Medulla oblongata (tissue), 1 donor: ENCODE measurements at regions not wholly inside any gene's neighbourhood (a gene's known extent, or its start where the extent isn't known, plus 50 kb on each side); places are given as distances from the start of the nearest gene placed in this dataset.
"Not testable (repeated sequence)": the region's sequence is repeated elsewhere in the genome, so short reads cannot be mapped to it uniquely, and the experiment has no call there.

Experiments
- DNase-seq: peaks from one replicate; pipeline ENCODE4 v3.0.0-alpha.2; 2015; ENCODE audit errors: extremely low spot score

- DNase-seq: no peak
These were observed 1361.3 kb downstream of the UQCRFS1 start for GRCh38 chr19:27851543-27852060.

DNA sequence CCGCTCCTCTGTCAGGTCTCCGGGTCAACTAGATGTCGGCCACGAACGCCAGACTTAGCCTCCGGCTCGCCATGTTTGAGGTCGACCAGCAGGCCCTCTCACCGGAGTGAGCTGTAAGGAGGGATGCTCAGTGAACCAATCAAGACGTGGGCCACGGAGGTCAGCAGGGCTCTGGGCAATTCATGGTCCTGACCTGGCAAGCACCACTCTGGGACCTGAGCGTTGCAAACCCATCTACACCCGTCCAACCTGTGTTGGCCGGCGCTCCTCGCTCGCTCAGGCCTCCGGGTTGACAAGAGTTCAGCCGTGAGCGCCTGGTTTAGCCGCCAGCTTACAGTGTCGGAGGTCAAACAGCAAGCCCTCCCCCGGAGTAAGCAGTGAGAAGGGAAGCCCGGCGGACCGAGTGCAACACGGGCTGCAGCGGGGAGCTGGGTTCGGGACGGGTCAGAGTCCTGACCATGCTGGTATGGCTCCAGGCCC is 1361.9 kb downstream of the UQCRFS1 start:
- DNase-seq: no peak

- no peak for DNase-seq
These were observed 1366.0 kb downstream of the UQCRFS1 start for GRCh38 chr19:27846944-27847343.

DNA sequence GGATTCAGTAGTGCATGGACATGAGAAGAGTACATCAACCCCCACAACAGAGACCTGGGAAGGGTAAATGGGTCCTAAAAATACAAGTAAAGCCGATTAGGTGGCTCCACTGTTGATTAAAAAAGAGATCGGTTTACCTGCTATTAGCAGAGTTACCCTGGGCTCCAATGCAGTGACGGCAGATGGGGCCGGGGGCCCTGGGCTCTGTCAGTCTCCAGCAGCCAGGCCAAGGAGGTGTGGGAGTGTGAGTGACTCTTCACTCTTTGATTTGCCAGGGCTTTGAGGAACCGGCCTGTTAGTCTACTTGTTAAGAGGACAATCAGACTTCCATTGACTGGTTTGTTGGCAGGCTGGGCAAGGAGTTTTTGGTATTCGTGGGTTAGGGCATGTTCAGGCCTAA is 1368.7 kb downstream of the UQCRFS1 start:
- no peak for DNase-seq

GRCh38 chr19:27843861-27844260 is 1369.1 kb downstream of the UQCRFS1 start:
- no peak for DNase-seq

- no peak for DNase-seq
These were observed 1379.9 kb downstream of the UQCRFS1 start for GRCh38 chr19:27833031-27833430.

- DNase-seq: no peak
These were observed 1384.1 kb downstream of the UQCRFS1 start for GRCh38 chr19:27828829-27829228.

DNA sequence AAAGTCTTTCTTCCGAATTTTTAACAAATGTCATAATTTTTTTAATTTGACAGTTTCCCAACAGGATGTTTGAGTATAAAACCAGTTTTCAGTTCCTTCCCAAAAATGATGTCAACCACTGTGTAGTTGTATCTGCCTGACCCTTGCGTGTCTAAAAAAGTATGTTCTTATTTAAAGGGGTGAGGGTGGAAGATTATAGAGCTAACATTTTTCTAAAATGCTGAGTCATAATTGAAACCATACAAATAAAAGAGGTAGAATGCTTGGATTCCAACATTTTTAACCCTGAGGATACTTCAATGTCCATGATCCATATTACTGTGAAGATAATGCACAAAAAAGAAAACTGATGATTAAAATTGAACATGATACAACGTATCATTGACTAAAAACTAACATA is 1388.8 kb downstream of the UQCRFS1 start:
- no peak for DNase-seq

- DNase-seq: no peak
These were observed 1390.6 kb downstream of the UQCRFS1 start for GRCh38 chr19:27822336-27822735.

DNA sequence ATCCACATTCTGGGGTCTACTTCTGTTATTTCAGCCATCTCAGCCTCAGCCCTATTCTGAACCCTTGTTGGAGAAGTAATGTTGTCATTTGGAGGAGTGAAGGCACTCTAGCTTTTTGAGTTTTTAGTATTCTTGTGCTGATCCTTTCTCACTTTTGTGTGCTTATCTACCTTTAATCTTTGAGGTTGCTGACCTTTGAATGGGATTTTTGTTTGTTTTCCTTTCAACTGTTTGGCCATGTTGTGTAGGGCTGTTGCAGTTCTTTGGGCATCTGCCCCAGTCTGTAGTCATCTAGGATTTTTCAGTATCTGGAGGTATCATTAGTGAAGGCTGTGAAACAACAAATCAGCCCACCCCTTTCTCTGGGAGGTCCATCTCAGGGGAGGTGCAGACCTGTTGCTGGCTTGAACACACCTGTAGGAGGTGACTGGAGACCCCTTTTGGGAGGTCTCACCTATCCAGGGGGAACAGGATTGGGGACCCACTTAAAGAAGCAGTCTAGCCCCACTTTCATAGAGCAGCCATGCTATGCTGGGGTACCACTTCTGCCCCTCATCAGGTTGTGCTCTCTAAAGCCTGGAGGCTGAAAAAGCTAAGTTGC is 1391.4 kb downstream of the UQCRFS1 start:
- no peak for DNase-seq

DNA sequence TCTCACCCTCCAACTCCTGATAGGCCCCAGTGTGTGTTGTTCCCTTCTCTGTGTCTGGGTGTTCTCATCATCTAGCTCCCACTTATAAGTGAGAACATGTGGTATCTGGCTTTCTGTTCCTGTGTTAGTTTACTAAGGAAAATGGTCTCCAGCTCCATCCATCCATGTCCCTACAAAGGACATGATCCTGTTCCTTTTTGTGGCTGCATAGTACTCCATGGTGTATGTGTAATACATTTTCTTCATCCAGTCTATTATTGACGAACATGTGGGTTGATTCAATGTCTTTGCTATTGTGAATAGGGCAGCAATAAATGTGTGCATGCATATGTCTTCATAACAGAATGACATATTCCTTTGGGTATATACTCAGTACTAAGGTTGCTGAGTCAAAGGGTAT is 1397.0 kb downstream of the UQCRFS1 start:
- DNase-seq: no peak

- not testable (repeated sequence) for DNase-seq
These were observed 1398.1 kb downstream of the UQCRFS1 start for GRCh38 chr19:27814834-27815233.

GRCh38 chr19:27814274-27814673 is 1398.7 kb downstream of the UQCRFS1 start:
- DNase-seq: not testable (repeated sequence)

DNA sequence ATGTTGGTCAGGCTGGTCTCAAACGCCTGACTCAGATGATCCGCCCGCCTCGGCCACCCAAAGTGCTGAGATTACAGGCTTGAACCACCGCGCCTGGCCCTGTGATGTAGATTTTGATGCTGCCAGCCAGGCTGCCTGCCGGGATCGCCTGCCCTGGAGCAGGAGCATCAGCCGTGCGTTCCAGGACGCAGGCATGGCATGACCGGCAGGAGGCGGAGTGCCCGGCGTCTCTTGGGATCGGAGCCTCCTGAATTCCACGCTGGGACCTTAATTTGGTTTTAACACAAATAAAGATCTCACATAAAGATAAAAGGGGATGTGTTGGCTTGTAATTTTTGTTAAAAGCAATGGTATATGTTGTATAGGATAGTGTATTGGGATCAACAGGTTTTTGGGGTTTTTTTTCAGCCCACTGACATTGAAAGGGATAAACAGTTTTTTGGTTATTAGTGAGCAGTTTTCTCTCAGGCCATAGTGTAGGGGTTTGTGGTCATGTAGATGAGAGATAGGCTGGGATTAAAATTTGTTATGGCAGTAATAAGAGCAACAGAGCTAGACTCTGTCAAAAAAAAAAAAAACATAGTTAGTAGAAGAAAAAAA is 1406.4 kb downstream of the UQCRFS1 start:
- DNase-seq: no peak

DNA sequence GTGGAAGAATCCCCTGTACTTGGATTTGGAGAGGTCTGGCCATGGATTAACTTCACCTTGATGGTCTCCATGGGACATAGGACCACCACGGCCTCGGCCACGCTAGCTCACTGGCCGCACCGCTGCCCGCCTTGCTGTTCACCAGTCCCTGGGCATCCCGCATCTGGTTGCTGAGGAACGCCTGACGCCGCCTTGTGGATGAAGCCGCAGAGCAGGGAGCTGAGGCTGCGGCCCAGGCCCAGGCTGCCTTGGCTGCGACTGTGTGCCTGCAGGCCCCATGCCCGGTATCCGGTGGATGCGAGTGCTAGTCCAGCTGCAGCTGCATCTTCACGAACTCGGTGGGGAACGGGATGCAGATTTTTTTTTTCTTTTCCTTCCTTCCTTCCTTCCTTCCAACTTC is 1407.1 kb downstream of the UQCRFS1 start:
- no peak for DNase-seq

DNA sequence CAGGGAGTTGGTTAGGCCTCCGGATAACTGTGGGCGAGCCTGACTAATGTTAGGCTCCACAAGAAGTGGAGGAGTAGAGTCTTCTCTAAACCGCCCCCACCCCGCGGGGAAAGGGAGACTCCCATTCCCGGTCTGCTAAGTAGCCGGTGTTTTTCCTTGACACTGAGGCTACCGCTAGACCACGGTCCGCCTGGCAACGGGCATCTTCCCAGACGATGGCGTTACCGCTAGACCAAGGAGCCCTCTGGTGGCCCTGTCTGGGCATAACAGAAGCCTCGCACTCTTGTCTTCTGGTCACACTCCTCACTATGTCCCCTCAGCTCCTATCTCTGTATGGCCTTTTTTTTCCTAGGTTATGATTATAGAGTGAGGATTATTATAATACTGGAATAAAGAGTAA is 1410.7 kb downstream of the UQCRFS1 start:
- not testable (repeated sequence) for DNase-seq

DNA sequence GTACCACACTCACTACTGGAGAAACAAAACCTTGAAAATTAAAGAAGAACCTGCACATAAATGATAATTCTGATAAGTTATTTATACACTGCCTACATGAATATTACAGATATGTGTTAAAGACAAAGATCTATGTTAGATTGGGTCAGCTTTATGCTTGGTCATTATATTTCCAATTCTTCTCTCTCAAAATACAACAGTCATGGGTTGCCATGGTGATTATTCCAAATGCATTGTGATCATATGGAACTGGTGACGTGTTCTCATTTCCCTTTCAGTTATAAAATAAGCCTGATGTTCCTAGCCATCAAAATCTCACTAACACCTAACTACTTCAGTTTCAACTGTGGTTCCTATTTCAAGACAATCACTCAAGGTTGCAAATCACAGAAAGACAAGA is 1416.4 kb downstream of the UQCRFS1 start:
- no peak for DNase-seq

GRCh38 chr19:27796073-27796472 is 1416.9 kb downstream of the UQCRFS1 start:
- DNase-seq: no peak

DNA sequence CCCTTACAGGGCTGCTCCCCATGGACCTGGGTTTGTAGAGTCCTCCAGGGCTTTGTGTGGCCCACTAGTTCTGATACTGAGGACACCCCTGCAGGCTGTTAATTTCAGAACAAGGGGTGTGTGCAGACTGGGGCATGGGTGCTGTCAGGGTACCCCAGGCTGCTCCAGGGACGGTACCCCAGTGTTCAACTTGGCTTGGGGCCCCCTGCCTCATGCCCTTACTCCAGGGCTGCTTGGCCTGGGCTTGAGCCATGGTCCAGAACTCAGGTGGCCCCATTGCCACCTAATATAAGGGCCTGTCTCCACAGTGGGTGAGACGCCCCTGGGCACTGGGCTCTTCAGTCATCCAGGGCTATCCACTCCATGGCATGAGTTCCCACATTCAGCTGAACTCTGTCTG is 1417.6 kb downstream of the UQCRFS1 start:
- no peak for DNase-seq

GRCh38 chr19:27794494-27795042 is 1418.4 kb downstream of the UQCRFS1 start:
- DNase-seq: no peak

GRCh38 chr19:27793644-27794493 is 1419.1 kb downstream of the UQCRFS1 start:
- peak; percentile 97 for DNase-seq

DNA sequence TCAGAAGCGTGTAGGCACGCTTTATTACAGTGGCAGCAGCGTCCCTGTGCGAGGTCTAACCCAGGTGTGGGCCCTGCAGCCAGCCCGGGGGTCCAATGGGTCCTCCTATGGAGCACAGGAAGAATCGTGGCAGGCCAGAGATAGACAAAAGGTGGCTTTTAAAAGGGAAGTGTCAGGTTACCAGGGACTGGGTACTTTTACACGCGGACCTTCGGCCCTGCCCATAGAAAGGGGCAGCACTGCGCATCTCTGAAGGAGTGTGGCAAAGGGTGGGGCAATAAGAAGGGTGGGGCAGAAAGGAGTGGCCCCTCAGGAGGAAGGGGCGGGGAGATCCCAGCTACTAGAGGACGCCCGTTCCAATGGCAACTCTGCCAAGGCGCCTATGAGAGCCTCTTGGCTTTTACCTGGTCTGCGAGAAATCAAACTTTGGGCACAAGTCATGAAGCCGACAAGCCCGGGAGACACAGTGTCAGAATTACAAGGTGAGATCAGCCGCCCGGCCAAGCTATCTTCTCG is 1419.8 kb downstream of the UQCRFS1 start:
- DNase-seq: no peak
